Progenitor cell of endocrine pancreas (in vitro differentiated cells): ENCODE measurements at regions not wholly inside any gene's neighbourhood (a gene's known extent, or its start where the extent isn't known, plus 50 kb on each side); places are given as distances from the start of the nearest gene placed in this dataset.

ENCODE experiments used
- DNase-seq: peaks from one replicate; pipeline ENCODE4 v3.0.0; 2021; ENCODE audit warnings: low spot score; ENCODE audit not compliant: unreplicated experiment
- H3K27ac Mint-ChIP-seq: 2 replicates; pipeline ENCODE4 v1.8.0; 2021; ENCODE audit warnings: mild to moderate bottlenecking, moderate library complexity, mixed read lengths
- H3K27me3 Mint-ChIP-seq: 2 replicates; pipeline ENCODE4 v1.8.0; 2021; ENCODE audit warnings: mixed read lengths
- H3K36me3 Mint-ChIP-seq: 2 replicates; pipeline ENCODE4 v1.8.0; 2022; ENCODE audit warnings: mixed read lengths; ENCODE audit not compliant: insufficient read depth
- H3K4me1 Mint-ChIP-seq: 2 replicates; pipeline ENCODE4 v1.8.0; 2021; ENCODE audit warnings: low read depth, mixed read lengths
- H3K4me3 Mint-ChIP-seq: 2 replicates; pipeline ENCODE4 v1.8.0; 2021; ENCODE audit warnings: low read depth, mild to moderate bottlenecking, moderate library complexity, mixed read lengths
- H3K9me3 Mint-ChIP-seq: 2 replicates; pipeline ENCODE4 v1.8.0; 2021; ENCODE audit warnings: low read depth, mixed read lengths
- CTCF ChIP-seq: fragments of 200-600 bp; sonication (generic); IDR thresholded peaks from one replicate; pipeline ENCODE4 v1.5.0; 2021; ENCODE audit warnings: antibody characterized with exemption, mild to moderate bottlenecking; ENCODE audit not compliant: unreplicated experiment

GRCh38 chr1:244114892-244115291, 63.8 kb downstream of the ZBTB18 start:
- no peak for DNase-seq
- TF ChIP-seq CTCF = no peak
- Mint-ChIP-seq H3K9me3 (no peaks in the 10 kb centered on the region), H3K27ac (no peak overlapping the region), H3K36me3 (no peaks in the 10 kb centered on the region), H3K27me3 (peaks cover 19% of the 10 kb centered on the region), H3K4me1 (no peaks in the 10 kb centered on the region), H3K4me3 (no peak overlapping the region)

- Mint-ChIP-seq H3K4me1 (no peaks in the 10 kb centered on the region), H3K27ac (no peak overlapping the region), H3K27me3 (peaks cover 21% of the 10 kb centered on the region), H3K4me3 (no peak overlapping the region), H3K9me3 (no peaks in the 10 kb centered on the region), H3K36me3 (no peaks in the 10 kb centered on the region)
- DNase-seq = no peak
- TF ChIP-seq CTCF = no peak
Observed at GRCh38 chr1:244116946-244117345, 65.9 kb downstream of the ZBTB18 start.

- no peak for DNase-seq
- Mint-ChIP-seq H3K4me1 (no peaks in the 10 kb centered on the region), H3K27ac (no peak overlapping the region), H3K36me3 (no peaks in the 10 kb centered on the region), H3K4me3 (no peak overlapping the region), H3K9me3 (no peaks in the 10 kb centered on the region), H3K27me3 (peaks cover 20% of the 10 kb centered on the region)
- TF ChIP-seq CTCF = no peak
Observed at GRCh38 chr1:244118109-244118761, 67.2 kb downstream of the ZBTB18 start.

GRCh38 chr1:244128591-244129383, 77.7 kb downstream of the ZBTB18 start:
- no peak for TF ChIP-seq CTCF
- no peak for DNase-seq
- Mint-ChIP-seq H3K36me3 (no peaks in the 10 kb centered on the region), H3K4me1 (no peaks in the 10 kb centered on the region), H3K9me3 (no peaks in the 10 kb centered on the region), H3K27ac (no peak overlapping the region), H3K27me3 (no peaks in the 10 kb centered on the region), H3K4me3 (no peak overlapping the region)

- no peaks in the 10 kb centered on the region for H3K27me3 Mint-ChIP-seq
- H3K4me3 Mint-ChIP-seq = no peak overlapping the region
- H3K9me3 Mint-ChIP-seq = no peaks in the 10 kb centered on the region
- no peaks in the 10 kb centered on the region for H3K4me1 Mint-ChIP-seq
- H3K36me3 Mint-ChIP-seq = no peaks in the 10 kb centered on the region
- no peak for TF ChIP-seq CTCF
- no peak for DNase-seq
- no peak overlapping the region for H3K27ac Mint-ChIP-seq
Observed at GRCh38 chr1:244137276-244137675, 86.2 kb downstream of the ZBTB18 start.
